Stimulated activated effector memory CD8-positive, alpha-beta T cell treated with anti-CD3 and anti-CD28 coated beads, Interleukin-12 subunit alpha, Interleukin-12 subunit beta, amount 100 ng/mL, for 72 hours (primary cell): ENCODE measurements at regions not wholly inside any gene's neighbourhood (a gene's known extent, or its start where the extent isn't known, plus 50 kb on each side); places are given as distances from the start of the nearest gene placed in this dataset.
"Not testable (repeated sequence)": the region's sequence is repeated elsewhere in the genome, so short reads cannot be mapped to it uniquely, and the experiment has no call there.

ENCODE experiments used
- ATAC-seq: fragments of 150-1000 bp; cut with Tn5 transposase; 2 replicates; pipeline ENCODE4 v1.10.0; 2021
- DNase-seq, 2 donors: peaks; one replicate each; pipeline ENCODE4 v3.0.0; 2021 to 2022; ENCODE audit warnings: low spot score in 2 of 2
- H3K27ac Mint-ChIP-seq: one replicate; pipeline ENCODE4 v1.8.0; 2022; ENCODE audit warnings: mild to moderate bottlenecking, mixed read lengths
- H3K36me3 Mint-ChIP-seq: one replicate; pipeline ENCODE4 v1.8.0; 2022; ENCODE audit warnings: mild to moderate bottlenecking, mixed read lengths
- H3K4me1 Mint-ChIP-seq: one replicate; pipeline ENCODE4 v1.8.0; 2022; ENCODE audit warnings: mixed read lengths
- H3K4me3 Mint-ChIP-seq: one replicate; pipeline ENCODE4 v1.8.0; 2022; ENCODE audit warnings: mild to moderate bottlenecking, mixed read lengths
- H3K9me3 Mint-ChIP-seq: one replicate; pipeline ENCODE4 v1.8.0; 2022; ENCODE audit warnings: mixed read lengths

DNA sequence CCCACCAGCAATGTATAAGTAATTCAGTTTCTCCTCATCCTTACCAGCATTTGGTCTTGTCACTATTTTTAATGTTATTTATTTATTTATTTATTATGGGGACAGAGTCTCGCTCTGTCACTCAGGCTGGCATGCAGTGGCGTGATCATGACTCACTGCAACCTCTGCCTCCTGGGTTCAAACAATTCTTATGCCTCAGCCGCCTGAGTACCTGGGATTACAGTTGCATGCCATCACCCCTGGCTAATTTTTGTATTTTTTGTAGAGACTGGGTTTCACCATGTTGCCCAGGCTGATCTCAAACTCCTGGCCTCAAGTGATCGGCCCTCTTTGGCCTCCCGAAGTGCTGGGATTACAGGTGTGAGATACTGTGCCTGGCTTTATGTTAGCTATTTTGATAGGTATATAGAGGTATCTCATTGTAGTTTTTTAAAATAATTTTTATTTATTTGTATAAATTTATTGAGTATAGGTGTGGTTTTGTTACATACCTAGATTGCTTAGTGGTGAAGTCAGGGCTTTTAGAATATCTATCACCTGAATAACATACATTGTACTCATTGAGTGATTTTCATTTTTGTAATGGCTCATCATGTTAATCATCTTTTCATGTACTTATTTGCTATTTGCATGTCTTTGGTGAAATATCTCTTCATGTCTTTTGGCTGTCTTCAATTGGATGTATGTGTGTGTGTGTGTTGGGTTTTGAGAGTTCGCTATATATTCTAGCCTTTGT, 53.3 kb downstream of the TANC2 start:
- Mint-ChIP-seq H3K27ac (no peak overlapping the region), H3K4me1 (no peaks in the 10 kb centered on the region), H3K9me3 (no peaks in the 10 kb centered on the region), H3K36me3 (no peaks in the 10 kb centered on the region), H3K4me3 (no peak overlapping the region)
- no peak for DNase-seq
- no peak for ATAC-seq

DNA sequence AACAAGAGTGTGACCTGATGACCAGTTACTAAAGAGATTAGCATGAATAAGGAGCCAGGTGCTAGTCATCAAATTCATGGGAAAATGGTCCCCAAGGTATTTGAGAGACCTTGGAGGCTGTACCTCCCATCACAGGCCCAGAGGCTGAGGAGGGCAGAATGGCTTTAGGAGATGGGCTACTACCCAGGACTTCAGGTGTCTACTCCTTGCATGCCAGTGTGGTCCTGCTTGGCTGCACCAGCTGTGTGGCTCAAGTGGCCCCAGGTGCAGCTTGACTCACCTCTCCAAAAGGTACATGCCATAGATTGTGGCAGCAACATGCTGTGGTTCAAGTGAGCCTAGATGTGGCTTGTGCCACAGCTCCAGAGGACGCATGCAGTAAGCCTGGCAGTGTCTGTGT, 56.5 kb downstream of the TANC2 start:
- no peak for ATAC-seq
- no peaks in the 10 kb centered on the region for H3K36me3 Mint-ChIP-seq
- H3K9me3 Mint-ChIP-seq, result no peaks in the 10 kb centered on the region
- no peak for DNase-seq
- H3K4me1 Mint-ChIP-seq, result no peaks in the 10 kb centered on the region
- no peak overlapping the region for H3K27ac Mint-ChIP-seq
- H3K4me3 Mint-ChIP-seq, result no peak overlapping the region

DNA sequence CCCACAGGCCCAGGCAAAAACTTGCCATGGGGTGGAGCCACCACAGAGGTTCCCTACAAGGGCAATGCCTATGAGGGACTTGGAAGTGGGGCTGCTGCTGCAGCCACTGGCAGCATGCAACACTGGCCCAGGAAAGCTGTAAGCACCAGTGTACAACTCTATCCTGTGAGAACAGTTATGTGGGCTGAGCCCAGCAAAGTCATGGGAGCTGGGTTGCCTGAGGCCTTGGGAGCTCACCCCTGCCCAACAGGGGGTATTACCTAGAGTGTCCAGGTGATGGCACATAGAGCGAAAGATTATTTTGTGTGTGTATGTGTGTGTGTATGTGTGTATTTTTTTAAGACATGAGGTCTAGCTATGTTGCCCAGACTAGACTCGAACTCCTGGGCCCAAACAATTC, 57.0 kb downstream of the TANC2 start:
- DNase-seq, result no peak
- Mint-ChIP-seq H3K4me3 (no peak overlapping the region), H3K36me3 (no peaks in the 10 kb centered on the region), H3K27ac (no peak overlapping the region), H3K9me3 (no peaks in the 10 kb centered on the region), H3K4me1 (no peaks in the 10 kb centered on the region)
- ATAC-seq, result no peak

DNA sequence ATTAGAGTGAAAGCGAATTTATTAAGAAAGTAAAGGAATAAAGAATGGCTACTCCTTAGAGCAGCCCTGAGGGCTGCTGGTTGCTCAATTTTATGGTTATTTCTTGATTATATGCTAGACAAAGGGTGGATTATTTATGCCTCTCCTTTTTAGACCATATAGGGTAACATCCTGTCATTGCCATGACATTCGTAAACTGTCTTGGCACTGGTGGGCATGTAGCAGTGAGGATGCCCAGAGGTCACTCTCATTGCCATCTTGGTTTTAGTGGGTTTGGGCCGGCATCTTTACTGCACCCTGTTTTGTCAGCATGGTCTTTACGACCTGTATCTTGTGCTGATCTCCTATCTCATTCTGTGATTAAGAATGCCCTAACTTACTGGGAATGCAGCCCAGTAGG, 58.2 kb downstream of the TANC2 start:
- no peaks in the 10 kb centered on the region for H3K9me3 Mint-ChIP-seq
- ATAC-seq (no peak), DNase-seq (no peak)
- no peaks in the 10 kb centered on the region for H3K36me3 Mint-ChIP-seq
- no peaks in the 10 kb centered on the region for H3K4me1 Mint-ChIP-seq
- H3K27ac Mint-ChIP-seq, result no peak overlapping the region
- no peak overlapping the region for H3K4me3 Mint-ChIP-seq

DNA sequence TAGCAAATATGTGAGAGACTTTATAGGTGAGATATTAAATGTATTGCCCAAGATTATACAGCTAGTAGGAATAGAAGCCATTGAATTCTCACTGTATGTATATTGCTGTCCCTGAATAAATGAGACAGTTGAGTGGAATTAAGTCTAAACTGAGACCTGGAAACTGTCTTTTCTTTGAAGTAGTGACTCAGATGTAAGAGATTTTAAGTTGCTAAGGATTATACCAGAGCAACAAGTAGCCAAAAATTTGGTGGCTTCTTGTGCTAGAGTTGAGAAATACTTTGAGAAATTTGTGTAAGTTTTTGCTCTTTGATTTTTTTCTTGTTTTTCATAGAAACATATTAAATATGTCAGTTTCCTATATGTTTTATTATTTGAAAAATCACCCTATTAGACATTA, 58.7 kb downstream of the TANC2 start:
- Mint-ChIP-seq H3K4me3 (no peak overlapping the region), H3K9me3 (no peaks in the 10 kb centered on the region), H3K36me3 (no peaks in the 10 kb centered on the region), H3K27ac (no peak overlapping the region), H3K4me1 (no peaks in the 10 kb centered on the region)
- ATAC-seq (no peak), DNase-seq (no peak)

DNA sequence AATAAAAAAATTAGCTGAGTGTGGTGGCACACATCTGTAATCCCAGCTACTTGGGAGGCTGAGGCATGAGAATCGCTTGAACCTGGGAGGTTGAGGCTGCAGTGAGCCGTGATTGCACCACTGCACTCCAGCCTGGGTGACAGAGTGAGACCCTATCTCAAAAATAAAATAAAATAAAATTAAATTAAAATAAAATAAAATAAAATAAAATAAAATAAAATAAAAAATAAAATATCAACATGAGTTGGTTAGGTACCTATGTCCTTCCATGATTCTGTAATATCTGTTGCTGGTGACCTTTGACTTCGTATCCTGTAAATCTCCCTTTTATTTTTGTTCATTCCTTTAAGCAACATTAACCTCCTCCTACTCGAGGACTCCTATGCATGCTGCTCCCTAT, 59.6 kb downstream of the TANC2 start:
- not testable (repeated sequence) for H3K4me1 Mint-ChIP-seq, H3K4me3 Mint-ChIP-seq, H3K36me3 Mint-ChIP-seq, DNase-seq, ATAC-seq, H3K27ac Mint-ChIP-seq, H3K9me3 Mint-ChIP-seq

DNA sequence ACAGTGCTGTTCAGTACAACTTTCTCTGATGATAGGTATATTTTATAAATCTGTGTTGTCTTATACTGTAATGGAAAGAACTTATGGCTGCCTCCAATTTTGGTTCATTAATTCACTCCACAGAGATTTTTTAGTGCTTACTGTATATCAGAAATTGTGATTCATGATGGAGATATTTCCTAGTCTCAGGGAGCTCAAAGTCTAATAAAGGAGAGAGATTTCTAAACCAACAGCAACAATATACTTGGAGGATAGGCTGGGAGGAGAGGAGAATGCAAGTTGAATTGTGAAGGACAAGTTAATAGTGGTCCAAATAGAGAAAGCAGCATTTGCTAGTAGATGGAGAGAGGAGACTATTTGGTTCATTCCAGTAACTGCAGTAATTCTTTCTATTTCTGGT, 63.5 kb downstream of the TANC2 start:
- no peak for ATAC-seq
- Mint-ChIP-seq H3K27ac (no peak overlapping the region), H3K9me3 (peaks cover 2% of the 10 kb centered on the region), H3K4me3 (no peak overlapping the region), H3K4me1 (no peaks in the 10 kb centered on the region), H3K36me3 (no peaks in the 10 kb centered on the region)
- DNase-seq, result no peak

DNA sequence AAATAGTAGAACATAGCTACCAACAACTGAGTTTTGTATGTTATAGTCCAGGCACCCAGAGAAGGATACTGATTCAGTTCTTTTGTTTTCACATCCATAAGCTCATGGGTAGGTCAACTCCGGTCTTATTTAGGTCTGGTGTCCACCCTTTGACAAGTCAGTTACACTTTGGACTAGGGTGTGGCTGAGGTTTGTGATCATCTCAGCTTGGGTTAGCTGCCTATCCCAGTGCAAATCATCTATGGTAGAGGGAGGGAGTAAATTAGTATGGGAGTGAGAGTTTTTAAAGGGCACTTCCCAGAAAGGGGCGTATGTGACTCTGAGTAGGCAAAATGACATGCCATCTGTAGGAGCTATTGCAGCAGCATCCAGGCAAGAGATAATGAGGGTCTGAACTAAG, 66.1 kb downstream of the TANC2 start:
- ATAC-seq (no peak), DNase-seq (no peak)
- Mint-ChIP-seq H3K4me3 (no peak overlapping the region), H3K9me3 (peaks cover 2% of the 10 kb centered on the region), H3K4me1 (peaks cover 11% of the 10 kb centered on the region), H3K27ac (no peak overlapping the region), H3K36me3 (no peaks in the 10 kb centered on the region)

DNA sequence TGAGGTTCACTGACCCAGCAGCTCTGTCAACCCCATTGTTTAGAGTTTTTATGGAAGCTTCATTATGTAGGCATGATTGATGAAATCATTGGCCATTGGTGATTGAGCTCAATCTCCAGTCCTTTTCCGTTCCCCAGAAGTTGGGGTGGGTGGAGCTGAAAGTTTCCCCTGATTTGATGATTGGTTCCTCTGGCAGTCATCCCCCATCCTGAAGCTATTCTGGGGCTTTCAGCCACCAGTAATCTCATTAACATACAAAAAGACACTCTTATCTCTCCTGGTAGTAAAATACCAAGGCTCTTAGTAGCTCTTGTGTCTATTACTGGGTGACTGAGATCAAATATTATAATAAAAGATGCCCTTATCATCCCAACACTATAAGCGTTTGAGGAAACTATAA, 67.1 kb downstream of the TANC2 start:
- DNase-seq, result no peak
- Mint-ChIP-seq H3K27ac (no peak overlapping the region), H3K36me3 (no peaks in the 10 kb centered on the region), H3K4me3 (no peak overlapping the region), H3K9me3 (peaks cover 2% of the 10 kb centered on the region), H3K4me1 (peaks cover 11% of the 10 kb centered on the region)
- no peak for ATAC-seq

DNA sequence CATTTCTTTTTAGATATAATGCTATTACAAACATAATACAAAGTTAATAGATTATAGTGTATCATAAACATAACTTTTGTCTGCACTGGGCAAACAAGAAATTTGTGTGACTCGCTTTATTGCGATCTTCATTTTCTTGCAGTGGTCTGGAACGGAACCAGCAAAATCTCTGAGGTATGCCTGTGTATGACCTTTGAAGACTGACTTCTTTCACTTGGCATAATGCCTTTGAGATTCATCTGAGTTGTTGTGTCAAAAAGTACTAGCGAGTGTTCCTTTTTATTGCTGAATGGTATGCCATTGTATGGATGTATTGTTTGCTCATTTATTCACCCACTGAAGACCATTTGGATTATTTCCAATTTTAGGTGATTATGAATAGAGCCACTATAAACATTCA, 69.2 kb downstream of the TANC2 start:
- DNase-seq, result no peak
- H3K27ac Mint-ChIP-seq, result no peak overlapping the region
- H3K4me1 Mint-ChIP-seq, result peaks cover 16% of the 10 kb centered on the region
- ATAC-seq, result no peak
- no peak overlapping the region for H3K4me3 Mint-ChIP-seq
- no peaks in the 10 kb centered on the region for H3K36me3 Mint-ChIP-seq
- peaks cover 2% of the 10 kb centered on the region for H3K9me3 Mint-ChIP-seq

DNA sequence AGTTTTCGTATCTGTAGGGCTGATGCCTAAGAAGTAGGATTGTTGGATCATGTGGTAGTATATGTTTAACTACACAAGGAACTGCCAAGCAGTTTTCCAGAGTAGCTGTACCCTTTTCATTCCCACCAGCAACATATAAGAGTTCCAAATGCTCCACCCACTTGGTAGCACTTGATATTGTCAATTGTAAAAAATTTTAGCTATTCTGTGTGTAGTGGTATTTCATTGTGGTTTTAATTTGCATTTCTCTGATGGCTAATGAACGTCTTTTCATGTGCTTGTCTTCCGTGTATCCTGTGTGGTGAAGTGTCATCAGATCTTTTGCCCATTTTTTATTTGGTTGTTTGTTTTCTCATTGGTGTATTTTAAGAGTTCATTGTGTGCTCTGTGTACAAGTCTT, 69.7 kb downstream of the TANC2 start:
- no peak overlapping the region for H3K27ac Mint-ChIP-seq
- ATAC-seq (no peak), DNase-seq (no peak)
- peaks cover 2% of the 10 kb centered on the region for H3K9me3 Mint-ChIP-seq
- H3K36me3 Mint-ChIP-seq, result no peaks in the 10 kb centered on the region
- H3K4me1 Mint-ChIP-seq, result peaks cover 20% of the 10 kb centered on the region
- no peak overlapping the region for H3K4me3 Mint-ChIP-seq

DNA sequence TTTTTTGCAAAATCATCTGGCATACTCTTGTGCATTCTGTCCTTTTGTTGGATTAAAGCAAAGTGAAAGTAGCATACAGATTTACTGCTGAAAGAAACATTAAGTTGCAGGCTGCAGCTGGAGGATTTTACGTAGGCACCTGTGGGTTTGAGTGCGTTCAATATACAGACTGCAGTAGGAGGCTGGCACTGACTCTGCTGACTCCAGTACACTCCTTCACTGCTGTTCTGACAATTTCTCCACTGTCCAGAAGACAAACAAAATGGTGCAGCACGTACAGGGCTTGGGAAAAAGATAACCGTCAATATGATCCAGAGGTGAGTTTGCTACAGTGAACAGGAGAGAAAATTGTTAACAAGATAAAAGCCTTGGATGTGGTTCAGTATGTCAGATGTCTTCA, 73.3 kb downstream of the TANC2 start:
- ATAC-seq, result no peak
- Mint-ChIP-seq H3K27ac (no peak overlapping the region), H3K4me1 (peaks cover 25% of the 10 kb centered on the region), H3K4me3 (no peak overlapping the region), H3K9me3 (no peaks in the 10 kb centered on the region), H3K36me3 (no peaks in the 10 kb centered on the region)
- DNase-seq, result no peak

DNA sequence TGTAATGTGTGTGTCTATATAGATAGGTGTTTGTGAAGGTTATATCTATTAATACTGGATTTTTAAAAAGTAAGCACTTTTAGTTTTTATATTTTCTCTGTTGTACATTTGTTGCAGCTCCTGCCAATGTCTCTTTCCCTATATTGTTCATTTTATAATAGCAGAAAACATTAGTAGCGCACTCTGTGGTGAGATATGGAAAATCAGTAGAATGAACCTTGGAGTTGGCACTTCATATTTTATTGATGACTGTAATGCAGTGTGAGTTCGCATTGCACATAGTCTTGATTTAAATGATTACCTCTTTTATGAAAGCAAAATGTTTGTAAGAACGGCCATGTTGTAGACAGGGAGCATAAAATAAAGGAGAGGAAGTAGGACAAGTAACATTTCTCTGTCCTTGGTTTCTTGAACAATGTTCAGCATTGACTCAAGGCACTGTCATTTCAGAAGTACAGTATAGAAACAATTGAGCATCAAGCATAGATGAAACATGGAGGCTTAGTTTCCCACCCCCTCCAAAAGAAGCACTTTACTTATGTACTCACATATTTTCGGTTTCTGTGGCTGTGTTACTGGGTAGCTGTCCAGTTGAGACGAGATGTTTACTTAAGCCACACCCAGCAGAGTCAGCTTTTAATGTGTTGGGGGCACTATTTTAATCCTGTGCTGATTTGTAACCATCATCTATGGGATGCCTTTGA, 74.0 kb downstream of the TANC2 start:
- DNase-seq (no peak), ATAC-seq (peak; percentile 80)
- no peaks in the 10 kb centered on the region for H3K9me3 Mint-ChIP-seq
- no peaks in the 10 kb centered on the region for H3K36me3 Mint-ChIP-seq
- H3K4me3 Mint-ChIP-seq, result no peak overlapping the region
- H3K4me1 Mint-ChIP-seq, result peaks cover 25% of the 10 kb centered on the region
- H3K27ac Mint-ChIP-seq, result no peak overlapping the region

DNA sequence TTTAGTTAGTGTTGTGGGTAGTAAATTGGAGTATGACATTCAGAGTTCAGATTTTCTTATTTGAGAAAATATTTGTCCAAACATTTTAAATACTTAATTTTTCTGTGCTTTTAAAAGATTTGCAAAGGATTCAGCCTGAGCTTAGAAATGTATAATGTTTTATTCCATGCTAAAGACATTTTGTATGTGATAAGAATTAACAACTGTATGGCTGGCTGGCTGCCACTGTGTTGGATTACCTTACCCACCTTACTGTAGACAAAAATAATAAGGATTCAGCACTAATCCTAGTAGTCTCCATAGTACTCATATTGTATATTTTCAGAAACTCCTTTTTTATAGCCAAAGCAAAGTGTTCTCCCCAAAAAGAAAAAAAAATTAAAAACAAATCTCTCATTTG, 74.8 kb downstream of the TANC2 start:
- DNase-seq (no peak), ATAC-seq (no peak)
- Mint-ChIP-seq H3K4me1 (peaks cover 19% of the 10 kb centered on the region), H3K9me3 (no peaks in the 10 kb centered on the region), H3K36me3 (no peaks in the 10 kb centered on the region), H3K4me3 (no peak overlapping the region), H3K27ac (no peak overlapping the region)

DNA sequence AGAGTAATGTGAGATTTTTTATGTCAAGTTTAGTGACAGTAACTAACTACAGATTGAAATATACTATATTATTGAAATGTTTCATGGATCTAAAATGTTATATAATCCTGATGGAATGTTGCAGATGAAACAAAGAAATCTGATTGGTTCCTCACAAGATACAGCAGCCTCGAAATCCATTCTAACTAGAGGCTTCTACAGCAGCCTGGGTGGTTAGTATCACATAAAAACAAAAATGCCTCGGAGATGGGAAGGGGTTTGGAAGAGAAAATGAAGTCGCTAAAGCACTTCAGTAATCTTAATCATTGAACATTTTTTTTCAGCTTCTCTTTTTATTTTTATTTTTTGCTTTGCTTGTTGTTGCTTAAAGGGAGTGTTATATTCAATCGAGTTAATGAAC, 75.2 kb downstream of the TANC2 start:
- no peaks in the 10 kb centered on the region for H3K36me3 Mint-ChIP-seq
- peaks cover 15% of the 10 kb centered on the region for H3K4me1 Mint-ChIP-seq
- H3K27ac Mint-ChIP-seq, result no peak overlapping the region
- ATAC-seq (no peak), DNase-seq (no peak)
- no peaks in the 10 kb centered on the region for H3K9me3 Mint-ChIP-seq
- H3K4me3 Mint-ChIP-seq, result no peak overlapping the region

DNA sequence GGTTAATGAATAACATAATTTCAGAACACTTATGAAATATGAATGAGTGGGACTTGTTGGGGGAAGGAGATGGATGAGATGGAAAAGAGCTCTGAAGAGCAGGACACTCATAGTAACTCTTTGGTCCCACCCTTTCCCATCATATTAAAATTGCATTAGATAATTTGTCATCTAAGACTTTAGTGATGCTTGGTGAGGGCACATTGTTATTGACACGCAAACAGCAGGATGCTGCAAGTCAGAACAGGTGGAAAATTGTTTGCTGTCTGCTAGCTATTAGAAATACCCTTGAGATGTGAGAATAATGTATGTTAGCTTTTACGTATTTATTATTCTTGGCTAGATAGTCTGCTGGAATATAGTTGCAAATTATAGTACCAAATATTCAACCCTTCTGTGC, 75.7 kb downstream of the TANC2 start:
- Mint-ChIP-seq H3K27ac (no peak overlapping the region), H3K4me1 (peaks cover 14% of the 10 kb centered on the region), H3K4me3 (no peak overlapping the region), H3K9me3 (no peaks in the 10 kb centered on the region), H3K36me3 (no peaks in the 10 kb centered on the region)
- DNase-seq, result no peak
- no peak for ATAC-seq
